ENCODE measurements at regions not wholly inside any gene's neighbourhood (a gene's known extent, or its start where the extent isn't known, plus 50 kb on each side); places are given as distances from the start of the nearest gene placed in this dataset.

GRCh38 chr4:36966756-36967460 lies 277.6 kb upstream of the NWD2 start:
- TF ChIP-seq CTCF (IDR thresholded peaks at IDR 0.05; ENCODE audit: poor library complexity, severe bottlenecking) (no peak), TAF1 (IDR thresholded peaks at IDR 0.05; ENCODE audit: low read depth) (no peak), EZH2 (IDR thresholded peaks at IDR 0.05; ENCODE audit: borderline replicate concordance, insufficient read depth, low read length, poor library complexity, severe bottlenecking) (no peak), REST (IDR thresholded peaks at IDR 0.05; ENCODE audit: borderline replicate concordance) (no peak), RAD21 (conservative IDR thresholded peaks at IDR 0.05) (no peak)

Measured in neural cell (in vitro differentiated cells).